Naive B cell (primary cell): ENCODE measurements at regions not wholly inside any gene's neighbourhood (a gene's known extent, or its start where the extent isn't known, plus 50 kb on each side); places are given as distances from the start of the nearest gene placed in this dataset.
"Not testable (repeated sequence)": the region's sequence is repeated elsewhere in the genome, so short reads cannot be mapped to it uniquely, and the experiment has no call there.

Experiments
- ATAC-seq, 2 donors: fragments of 150-1000 bp; cut with Tn5 transposase; 2 replicates each; pipeline ENCODE4 v1.10.0; 2021; ENCODE audit warnings: low read depth in 2 of 2, mild to moderate bottlenecking in 2 of 2, moderate library complexity in 2 of 2
- DNase-seq: peaks from one replicate; pipeline ENCODE4 v3.0.0; 2022
- H3K27ac Mint-ChIP-seq, 6 donors: one replicate each; pipeline ENCODE4 v1.8.0; 2020 to 2022; ENCODE audit warnings: mild to moderate bottlenecking in 6 of 6, mixed read lengths in 6 of 6, moderate library complexity in 5 of 6, inconsistent platforms in 2 of 6
- H3K27me3 Mint-ChIP-seq, 3 donors: one replicate each; pipeline ENCODE4 v1.8.0; 2021 to 2022; ENCODE audit warnings: mixed read lengths in 3 of 3, mild to moderate bottlenecking in 1 of 3
- H3K36me3 Mint-ChIP-seq, 2 donors: one replicate each; pipeline ENCODE4 v1.8.0; 2020 to 2022; ENCODE audit warnings: mixed read lengths in 2 of 2, inconsistent platforms in 1 of 2, mild to moderate bottlenecking in 1 of 2
- H3K4me1 Mint-ChIP-seq, 3 donors: one replicate each; pipeline ENCODE4 v1.8.0; 2020 to 2022; ENCODE audit warnings: mixed read lengths in 3 of 3, inconsistent platforms in 1 of 3, mild to moderate bottlenecking in 1 of 3, moderate library complexity in 1 of 3
- H3K4me3 Mint-ChIP-seq, 8 donors: one replicate each; pipeline ENCODE4 v1.8.0; 2020 to 2022; ENCODE audit warnings: mild to moderate bottlenecking in 8 of 8, mixed read lengths in 8 of 8, moderate library complexity in 8 of 8, inconsistent platforms in 2 of 8
- H3K9me3 Mint-ChIP-seq, 7 donors: one replicate each; pipeline ENCODE4 v1.8.0; 2020 to 2022; ENCODE audit warnings: mixed read lengths in 7 of 7, mild to moderate bottlenecking in 5 of 7, inconsistent platforms in 2 of 7, moderate library complexity in 1 of 7

GRCh38 chr2:185640588-185640987 is 98.0 kb upstream of the FSIP2 start:
- H3K4me3 Mint-ChIP-seq, result no peak overlapping the region
- H3K4me1 Mint-ChIP-seq, result no peaks in the 10 kb centered on the region
- no peaks in the 10 kb centered on the region for H3K9me3 Mint-ChIP-seq
- DNase-seq (no peak), ATAC-seq (no peak)
- H3K36me3 Mint-ChIP-seq, result no peaks in the 10 kb centered on the region
- no peaks in the 10 kb centered on the region for H3K27me3 Mint-ChIP-seq
- H3K27ac Mint-ChIP-seq, result no peak overlapping the region

- no peak overlapping the region for H3K27ac Mint-ChIP-seq
- no peaks in the 10 kb centered on the region for H3K27me3 Mint-ChIP-seq
- DNase-seq, result no peak
- H3K9me3 Mint-ChIP-seq, result peaks cover 0 to 3% (median 0%) of the 10 kb centered on the region in 7 donors
- peaks cover 0 to 5% of the 10 kb centered on the region in 2 donors for H3K36me3 Mint-ChIP-seq
- no peaks in the 10 kb centered on the region for H3K4me1 Mint-ChIP-seq
- no peak overlapping the region for H3K4me3 Mint-ChIP-seq
- ATAC-seq, result no peak
These were observed 95.2 kb upstream of the FSIP2 start for GRCh38 chr2:185643434-185643833.

- H3K4me1 Mint-ChIP-seq, result no peaks in the 10 kb centered on the region
- peaks cover 0 to 3% (median 0%) of the 10 kb centered on the region in 7 donors for H3K9me3 Mint-ChIP-seq
- peaks cover 0 to 5% of the 10 kb centered on the region in 2 donors for H3K36me3 Mint-ChIP-seq
- no peak for DNase-seq
- no peak for ATAC-seq
- H3K27ac Mint-ChIP-seq, result no peak overlapping the region
- no peaks in the 10 kb centered on the region for H3K27me3 Mint-ChIP-seq
- no peak overlapping the region for H3K4me3 Mint-ChIP-seq
These were observed 93.8 kb upstream of the FSIP2 start for GRCh38 chr2:185644828-185645227.

- no peaks in the 10 kb centered on the region for H3K27me3 Mint-ChIP-seq
- peaks cover 0 to 3% (median 0%) of the 10 kb centered on the region in 7 donors for H3K9me3 Mint-ChIP-seq
- no peak overlapping the region for H3K4me3 Mint-ChIP-seq
- H3K27ac Mint-ChIP-seq, result no peak overlapping the region
- peaks cover 0 to 5% of the 10 kb centered on the region in 2 donors for H3K36me3 Mint-ChIP-seq
- H3K4me1 Mint-ChIP-seq, result no peaks in the 10 kb centered on the region
- ATAC-seq, result no peak
- no peak for DNase-seq
These were observed 93.1 kb upstream of the FSIP2 start for GRCh38 chr2:185645529-185645928.

GRCh38 chr2:185658750-185659149 is 79.9 kb upstream of the FSIP2 start:
- Mint-ChIP-seq H3K4me1 (no peaks in the 10 kb centered on the region), H3K9me3 (no peaks in the 10 kb centered on the region), H3K36me3 (no peaks in the 10 kb centered on the region), H3K27me3 (no peaks in the 10 kb centered on the region), H3K27ac (no peak overlapping the region), H3K4me3 (no peak overlapping the region)
- no peak for ATAC-seq
- DNase-seq, result no peak

GRCh38 chr2:185663811-185664210 is 74.8 kb upstream of the FSIP2 start:
- ATAC-seq (no peak), DNase-seq (no peak)
- H3K27ac Mint-ChIP-seq, result no peak overlapping the region
- no peaks in the 10 kb centered on the region for H3K36me3 Mint-ChIP-seq
- no peaks in the 10 kb centered on the region for H3K4me1 Mint-ChIP-seq
- no peak overlapping the region for H3K4me3 Mint-ChIP-seq
- no peaks in the 10 kb centered on the region for H3K27me3 Mint-ChIP-seq
- H3K9me3 Mint-ChIP-seq, result peaks cover 0 to 14% (median 0%) of the 10 kb centered on the region in 7 donors

- no peaks in the 10 kb centered on the region for H3K27me3 Mint-ChIP-seq
These were observed 74.2 kb upstream of the FSIP2 start for GRCh38 chr2:185664384-185664783.

GRCh38 chr2:185665251-185665814 is 73.3 kb upstream of the FSIP2 start:
- peaks cover 0 to 14% (median 0%) of the 10 kb centered on the region in 7 donors for H3K9me3 Mint-ChIP-seq
- peak overlapping the region in 1 of 6 donors; percentile 57 for H3K27ac Mint-ChIP-seq
- no peaks in the 10 kb centered on the region for H3K27me3 Mint-ChIP-seq
- H3K36me3 Mint-ChIP-seq, result no peaks in the 10 kb centered on the region
- no peak for ATAC-seq
- H3K4me3 Mint-ChIP-seq, result no peak overlapping the region
- DNase-seq, result no peak
- H3K4me1 Mint-ChIP-seq, result no peaks in the 10 kb centered on the region

More at GRCh38 chr2:185664384-185664783, 74.2 kb upstream of the FSIP2 start:
- Mint-ChIP-seq H3K36me3 (no peaks in the 10 kb centered on the region), H3K4me3 (no peak overlapping the region), H3K4me1 (no peaks in the 10 kb centered on the region), H3K27ac (no peak overlapping the region), H3K9me3 (peaks cover 0 to 14% (median 0%) of the 10 kb centered on the region in 7 donors)
- DNase-seq (no peak), ATAC-seq (no peak)

GRCh38 chr2:185667452-185667851 is 71.2 kb upstream of the FSIP2 start:
- Mint-ChIP-seq H3K4me1 (no peaks in the 10 kb centered on the region), H3K4me3 (no peak overlapping the region), H3K27ac (no peak overlapping the region), H3K9me3 (peaks cover 0 to 14% (median 0%) of the 10 kb centered on the region in 7 donors), H3K27me3 (no peaks in the 10 kb centered on the region), H3K36me3 (no peaks in the 10 kb centered on the region)
- no peak for DNase-seq
- ATAC-seq, result no peak

GRCh38 chr2:185668710-185669109 is 69.9 kb upstream of the FSIP2 start:
- no peak for DNase-seq
- Mint-ChIP-seq H3K27me3 (no peaks in the 10 kb centered on the region), H3K36me3 (no peaks in the 10 kb centered on the region), H3K27ac (no peak overlapping the region), H3K4me3 (no peak overlapping the region), H3K4me1 (no peaks in the 10 kb centered on the region), H3K9me3 (peaks cover 0 to 14% (median 0%) of the 10 kb centered on the region in 7 donors)
- ATAC-seq, result no peak

- Mint-ChIP-seq H3K36me3 (no peaks in the 10 kb centered on the region), H3K27ac (no peak overlapping the region), H3K27me3 (no peaks in the 10 kb centered on the region), H3K4me3 (no peak overlapping the region), H3K4me1 (no peaks in the 10 kb centered on the region), H3K9me3 (peaks cover 0 to 4% (median 0%) of the 10 kb centered on the region in 7 donors)
- no peak for DNase-seq
- no peak for ATAC-seq
These were observed 64.4 kb upstream of the FSIP2 start for GRCh38 chr2:185674232-185674631.

- H3K27ac Mint-ChIP-seq, result no peak overlapping the region
- ATAC-seq (no peak), DNase-seq (no peak)
- H3K4me3 Mint-ChIP-seq, result no peak overlapping the region
- H3K36me3 Mint-ChIP-seq, result no peaks in the 10 kb centered on the region
- H3K27me3 Mint-ChIP-seq, result no peaks in the 10 kb centered on the region
- no peaks in the 10 kb centered on the region for H3K4me1 Mint-ChIP-seq
- H3K9me3 Mint-ChIP-seq, result no peaks in the 10 kb centered on the region
These were observed 62.3 kb upstream of the FSIP2 start for GRCh38 chr2:185676316-185676715.

- not testable (repeated sequence) for DNase-seq, H3K27ac Mint-ChIP-seq, H3K36me3 Mint-ChIP-seq, H3K4me1 Mint-ChIP-seq, H3K4me3 Mint-ChIP-seq, H3K27me3 Mint-ChIP-seq, ATAC-seq
- H3K9me3 Mint-ChIP-seq, result peaks cover 1 to 19% (median 10%) of the 10 kb centered on the region in 7 donors
These were observed 51.6 kb upstream of the FSIP2 start for GRCh38 chr2:185687001-185687400.

GRCh38 chr2:185687967-185688366 is 50.6 kb upstream of the FSIP2 start:
- no peaks in the 10 kb centered on the region for H3K4me1 Mint-ChIP-seq
- H3K27ac Mint-ChIP-seq, result no peak overlapping the region
- no peak overlapping the region for H3K4me3 Mint-ChIP-seq
- peaks cover 1 to 17% (median 8%) of the 10 kb centered on the region in 7 donors for H3K9me3 Mint-ChIP-seq
- ATAC-seq (no peak), DNase-seq (no peak)
- no peaks in the 10 kb centered on the region for H3K36me3 Mint-ChIP-seq
- H3K27me3 Mint-ChIP-seq, result no peaks in the 10 kb centered on the region
